ENCODE measurements at regions not wholly inside any gene's neighbourhood (a gene's known extent, or its start where the extent isn't known, plus 50 kb on each side); places are given as distances from the start of the nearest gene placed in this dataset.

GRCh38 chr2:199696048-199696447 lies 154.9 kb downstream of the FTCDNL1 start (continued):
- no peak for TF ChIP-seq ELK1 (IDR thresholded peaks at IDR 0.05; ENCODE audit: low read depth, low read length)

- no peak overlapping the region for H3K4me2 ChIP-seq (ENCODE audit: control insufficient read depth, insufficient read depth)
- H3K9ac ChIP-seq (ENCODE audit: control insufficient read depth, insufficient read depth, low read length), result no peak overlapping the region
- in situ Hi-C loops (cut with MboI), result no loop called here
- TF ChIP-seq REST (IDR thresholded peaks at IDR 0.05; ENCODE audit: low read depth, low read length) (no peak), NKRF (conservative IDR thresholded peaks at IDR 0.05) (no peak), EZH2 (IDR thresholded peaks at IDR 0.05; ENCODE audit: borderline replicate concordance, control insufficient read depth, low read depth, low read length) (no peak), BRCA1 (IDR thresholded peaks at IDR 0.05; ENCODE audit: low read depth, low read length) (no peak), SMARCA5 (IDR thresholded peaks at IDR 0.05) (no peak)
- H3K36me3 ChIP-seq (ENCODE audit: control insufficient read depth in 2 of 2, insufficient read depth in 2 of 2, low read length in 1 of 2), result no peaks in the 10 kb centered on the region
- ChIA-PET POLR2A (no interaction called here), SMC1A (ENCODE audit: uncharacterized antibody, unreplicated experiment) (interaction anchor here (0.7 to 1.4 kb wide), 2 partner anchors 46 to 216 kb away, joined by 3 to 4 read pairs; no protein-coding TSS in a partner anchor), RAD21 (ENCODE audit: unreplicated experiment) (no interaction called here), CTCF (no interaction called here)
- ATAC-seq (no peak), DNase-seq (ENCODE audit: low read depth, low spot score) (no peak), FAIRE-seq (no peak)
- H3K4me3 ChIP-seq, result no peak overlapping the region
- no peaks in the 10 kb centered on the region for H3K9me3 ChIP-seq (replicated peaks; ENCODE audit: control insufficient read depth, insufficient read depth, low read length)
- H3K27ac ChIP-seq (ENCODE audit: control insufficient read depth, insufficient read depth), result no peak overlapping the region
- no peaks in the 10 kb centered on the region for H4K20me1 ChIP-seq (ENCODE audit: control insufficient read depth, insufficient read depth)
- no peaks in the 10 kb centered on the region for H3K79me2 ChIP-seq (ENCODE audit: control insufficient read depth, insufficient read depth, low read length)
- no peaks in the 10 kb centered on the region for H3K4me1 ChIP-seq (ENCODE audit: control insufficient read depth, insufficient read depth, low read length)
- intact Hi-C loops (cut with micrococcal nuclease; ENCODE audit: unreplicated experiment), result no loop called here
- BruUV-seq (replicated peaks), result no TSS peak
- no peaks in the 10 kb centered on the region; a peak in 1 of 4 replicates for H3K27me3 ChIP-seq (replicated peaks in 1 of 2; ENCODE audit: control insufficient read depth in 2 of 2, insufficient read depth in 2 of 2, low read length in 1 of 2)
- no peak overlapping the region for H2AFZ ChIP-seq (ENCODE audit: control insufficient read depth, low read depth, low read length)
- WGBS (ENCODE audit: insufficient coverage, insufficient replicate concordance, low lambda C conversion rate, missing lambda C conversion rate), result 0% methylated on average over 1 of the region's 1 CpG
Measured at GRCh38 chr2:199693861-199694260, 157.1 kb downstream of the FTCDNL1 start.
